OCI-LY3 (cell line): ENCODE measurements at regions not wholly inside any gene's neighbourhood (a gene's known extent, or its start where the extent isn't known, plus 50 kb on each side); places are given as distances from the start of the nearest gene placed in this dataset.

ENCODE experiments used
- H2AFZ ChIP-seq: fragments of 200-600, 300-600 bp; shearing (Covaris generic); 2 replicates; pipeline ENCODE4 v1.6.0; 2014; ENCODE audit warnings: antibody characterized with exemption, low read depth, low read length
- H3K27ac ChIP-seq: fragments of 200-600, 300-600 bp; sonication (generic); 2 replicates; pipeline ENCODE4 v1.5.1; 2014; ENCODE audit warnings: mild to moderate bottlenecking, low read length, moderate library complexity, mixed read lengths
- H3K27me3 ChIP-seq: fragments of 200-600, 300-600 bp; sonication (generic); 2 replicates; pipeline ENCODE4 v1.6.1; 2014; ENCODE audit warnings: low read depth, low read length, mixed read lengths
- H3K36me3 ChIP-seq: fragments of 200-600, 300-600 bp; sonication (generic); replicated peaks from 2 replicates; pipeline ENCODE3; 2014; ENCODE audit warnings: low read depth, low read length, mixed read lengths
- H3K4me1 ChIP-seq: fragments of 300-600, 200-600 bp; sonication (generic); 2 replicates; pipeline ENCODE4 v1.6.1; 2014; ENCODE audit warnings: low read length, mixed read lengths
- H3K4me2 ChIP-seq: fragments of 200-600, 300-600 bp; sonication (generic); 2 replicates; pipeline ENCODE4 v1.6.1; 2014; ENCODE audit warnings: low read length, mixed read lengths
- H3K4me3 ChIP-seq: fragments of 300-600, 200-600 bp; sonication (generic); 2 replicates; pipeline ENCODE4 v1.5.1; 2014; ENCODE audit warnings: antibody characterized with exemption, mild to moderate bottlenecking, low read length, moderate library complexity
- H3K79me2 ChIP-seq: fragments of 300-600, 200-600 bp; shearing (Covaris generic); 2 replicates; pipeline ENCODE4 v1.6.1; 2014; ENCODE audit warnings: mild to moderate bottlenecking, low read length, mixed read lengths
- H3K9ac ChIP-seq: fragments of 300-600, 200-600 bp; shearing (Covaris generic); 2 replicates; pipeline ENCODE4 v1.6.0; 2014; ENCODE audit warnings: mild to moderate bottlenecking, low read length, moderate library complexity
- H3K9me3 ChIP-seq: fragments of 200-600, 300-600 bp; shearing (Covaris generic); 2 replicates; pipeline ENCODE4 v1.6.1; 2014; ENCODE audit warnings: low read length, mixed read lengths; ENCODE audit not compliant: insufficient read depth
- H4K20me1 ChIP-seq: fragments of 200-600, 300-600 bp; sonication (generic); 2 replicates; pipeline ENCODE4 v1.6.1; 2016; ENCODE audit warnings: low read length, mixed read lengths; ENCODE audit not compliant: insufficient read depth
- EZH2phosphoT487 ChIP-seq: fragments of 200-600 bp; shearing (Covaris generic); IDR thresholded peaks from 2 replicates; pipeline ENCODE4 v1.6.1; 2018; ENCODE audit warnings: antibody characterized with exemption, mixed run types, low read depth
- TF ChIP-seq, protein P1 (sequence below): fragments of 200-600, 300-600 bp; sonication (generic); IDR thresholded peaks from 2 replicates; pipeline ENCODE4 v1.5.1; 2014; ENCODE audit warnings: antibody characterized with exemption, low read length, low read depth

DNA sequence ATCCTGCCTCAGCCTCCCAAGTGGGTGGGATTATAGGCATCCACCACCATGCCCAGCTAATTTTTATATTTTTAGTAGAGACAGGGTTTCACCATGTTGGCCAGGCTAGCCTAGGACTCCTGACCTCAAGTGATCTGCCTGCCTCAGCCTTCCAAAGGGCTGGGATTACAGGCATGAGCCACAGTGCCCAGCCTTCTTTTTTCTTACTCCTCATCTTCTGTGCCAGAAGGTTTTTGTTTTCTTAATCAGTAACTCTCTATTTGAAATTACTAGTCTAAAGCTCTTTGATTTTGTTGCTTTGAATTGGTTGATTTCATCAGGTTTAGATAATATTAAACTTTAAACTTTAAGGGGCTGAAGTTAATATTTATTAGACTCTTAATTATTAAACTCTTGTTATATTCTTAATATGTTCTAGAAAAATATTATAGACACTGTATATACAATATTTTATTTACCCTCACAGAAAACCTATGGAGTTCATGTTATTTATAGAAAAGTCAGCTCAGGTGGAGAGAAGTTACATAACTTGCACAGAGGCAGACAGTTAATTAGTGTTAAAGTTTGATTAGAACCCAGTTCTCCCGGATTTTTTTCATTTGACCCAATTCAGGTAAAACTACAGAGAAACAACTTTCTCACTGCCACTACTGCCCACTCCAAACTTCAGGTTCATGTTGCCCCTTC lies 177.4 kb upstream of the SGK1 start:
- Histone ChIP-seq H2AFZ (no peak overlapping the region), H3K9me3 (no peaks in the 10 kb centered on the region), H3K9ac (no peak overlapping the region), H3K27ac (no peak overlapping the region), H3K4me1 (peaks cover 5% of the 10 kb centered on the region; the same call in 1 of the 2 replicates), H3K27me3 (no peaks in the 10 kb centered on the region), H4K20me1 (no peaks in the 10 kb centered on the region), H3K36me3 (no peaks in the 10 kb centered on the region), H3K4me2 (no peak overlapping the region), H3K79me2 (no peaks in the 10 kb centered on the region), H3K4me3 (no peak overlapping the region)
- TF ChIP-seq EZH2phosphoT487 = no peak
- TF ChIP-seq, protein P1, sequence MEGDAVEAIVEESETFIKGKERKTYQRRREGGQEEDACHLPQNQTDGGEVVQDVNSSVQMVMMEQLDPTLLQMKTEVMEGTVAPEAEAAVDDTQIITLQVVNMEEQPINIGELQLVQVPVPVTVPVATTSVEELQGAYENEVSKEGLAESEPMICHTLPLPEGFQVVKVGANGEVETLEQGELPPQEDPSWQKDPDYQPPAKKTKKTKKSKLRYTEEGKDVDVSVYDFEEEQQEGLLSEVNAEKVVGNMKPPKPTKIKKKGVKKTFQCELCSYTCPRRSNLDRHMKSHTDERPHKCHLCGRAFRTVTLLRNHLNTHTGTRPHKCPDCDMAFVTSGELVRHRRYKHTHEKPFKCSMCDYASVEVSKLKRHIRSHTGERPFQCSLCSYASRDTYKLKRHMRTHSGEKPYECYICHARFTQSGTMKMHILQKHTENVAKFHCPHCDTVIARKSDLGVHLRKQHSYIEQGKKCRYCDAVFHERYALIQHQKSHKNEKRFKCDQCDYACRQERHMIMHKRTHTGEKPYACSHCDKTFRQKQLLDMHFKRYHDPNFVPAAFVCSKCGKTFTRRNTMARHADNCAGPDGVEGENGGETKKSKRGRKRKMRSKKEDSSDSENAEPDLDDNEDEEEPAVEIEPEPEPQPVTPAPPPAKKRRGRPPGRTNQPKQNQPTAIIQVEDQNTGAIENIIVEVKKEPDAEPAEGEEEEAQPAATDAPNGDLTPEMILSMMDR = no peak

DNA sequence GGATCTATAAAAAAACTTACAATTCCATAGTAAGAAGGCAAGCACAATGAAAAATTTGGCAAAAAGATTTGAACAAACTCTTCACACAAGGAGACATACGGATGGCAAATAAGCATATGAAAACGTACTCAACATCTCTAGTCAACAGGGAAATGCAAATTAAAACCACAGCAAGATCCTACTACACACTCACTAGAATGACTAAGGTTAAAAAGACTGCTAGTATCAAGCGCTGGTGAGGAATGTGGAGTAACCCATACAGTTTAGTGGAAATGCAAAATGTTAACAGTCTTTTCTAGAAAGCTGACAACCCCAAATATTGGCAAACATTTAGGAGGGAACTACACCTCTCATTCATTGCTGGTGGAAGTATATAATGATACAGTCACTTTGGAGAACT lies 175.9 kb upstream of the SGK1 start:
- H3K9me3 ChIP-seq = no peaks in the 10 kb centered on the region
- no peak overlapping the region for H3K4me2 ChIP-seq
- H3K9ac ChIP-seq = no peak overlapping the region
- TF ChIP-seq EZH2phosphoT487 = no peak
- TF ChIP-seq, protein P1 = no peak
- no peak overlapping the region for H3K27ac ChIP-seq
- no peak overlapping the region for H3K4me3 ChIP-seq
- H3K36me3 ChIP-seq = no peaks in the 10 kb centered on the region
- H3K4me1 ChIP-seq = peaks cover 5% of the 10 kb centered on the region; the same call in 1 of the 2 replicates
- no peaks in the 10 kb centered on the region for H3K27me3 ChIP-seq
- no peak overlapping the region for H2AFZ ChIP-seq
- no peaks in the 10 kb centered on the region for H4K20me1 ChIP-seq
- no peaks in the 10 kb centered on the region for H3K79me2 ChIP-seq

DNA sequence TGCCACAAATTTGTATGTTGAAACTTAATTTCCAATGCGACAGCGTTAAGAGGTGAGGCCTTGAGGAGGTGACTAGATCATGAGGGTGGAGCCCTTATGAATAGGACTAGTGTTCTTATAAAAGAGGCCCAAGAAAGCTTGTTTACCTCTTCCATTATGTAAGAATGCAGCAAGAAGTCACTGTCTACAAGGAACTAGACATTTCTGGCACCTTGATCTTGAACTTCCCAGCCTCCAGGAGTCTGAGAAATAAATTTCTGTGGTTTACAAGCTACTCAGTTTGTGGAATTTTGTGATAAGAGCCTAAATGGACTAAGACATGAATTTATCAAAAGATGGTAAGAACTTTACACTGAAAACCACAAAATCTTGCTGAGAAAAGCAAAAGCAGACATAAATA lies 173.6 kb upstream of the SGK1 start:
- Histone ChIP-seq H3K36me3 (no peaks in the 10 kb centered on the region), H3K4me3 (no peak overlapping the region), H3K79me2 (no peaks in the 10 kb centered on the region), H3K27me3 (no peaks in the 10 kb centered on the region), H2AFZ (no peak overlapping the region), H3K4me1 (peaks cover 5% of the 10 kb centered on the region; the same call in 1 of the 2 replicates), H3K9me3 (no peaks in the 10 kb centered on the region), H3K4me2 (no peak overlapping the region), H3K9ac (no peak overlapping the region), H3K27ac (no peak overlapping the region), H4K20me1 (no peaks in the 10 kb centered on the region)
- no peak for TF ChIP-seq EZH2phosphoT487
- TF ChIP-seq, protein P1 = no peak

DNA sequence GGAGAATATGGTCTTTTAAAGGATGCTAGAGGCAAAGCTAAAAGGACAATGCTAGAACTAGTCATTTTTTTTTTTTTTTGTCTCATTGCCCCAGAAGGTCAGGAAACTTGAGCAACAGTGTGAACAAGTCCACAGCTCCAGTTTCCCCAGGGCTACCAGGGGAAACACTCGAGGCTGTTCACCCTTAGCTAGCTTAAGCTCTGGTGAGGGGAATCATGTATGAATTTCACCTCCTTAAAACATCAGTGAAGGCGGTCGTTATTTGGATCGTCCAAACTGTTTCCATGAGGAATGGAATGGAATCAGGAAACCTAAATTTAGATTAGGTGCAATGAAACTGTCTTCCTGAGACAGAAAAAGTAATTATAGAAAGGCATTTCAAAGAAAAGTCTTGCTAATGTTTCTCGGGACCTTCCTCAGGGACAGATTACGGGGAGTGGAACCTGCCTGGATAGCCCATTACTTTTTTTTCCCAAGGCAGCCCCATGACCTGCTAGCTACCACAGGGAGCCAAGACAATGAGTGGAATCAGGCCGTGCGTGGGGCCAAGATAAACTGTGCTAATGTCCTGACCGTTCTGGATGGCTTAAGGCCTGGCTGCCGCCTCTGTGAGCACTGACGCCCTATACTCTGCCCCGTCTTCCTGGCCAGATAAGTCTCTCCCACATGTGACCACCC lies 164.8 kb upstream of the SGK1 start:
- Histone ChIP-seq H3K9me3 (no peaks in the 10 kb centered on the region), H3K4me2 (no peak overlapping the region), H3K9ac (no peak overlapping the region), H3K27me3 (no peaks in the 10 kb centered on the region), H3K4me3 (no peak overlapping the region), H3K36me3 (no peaks in the 10 kb centered on the region), H2AFZ (no peak overlapping the region), H3K79me2 (no peaks in the 10 kb centered on the region), H3K27ac (no peak overlapping the region), H3K4me1 (no peaks in the 10 kb centered on the region), H4K20me1 (no peaks in the 10 kb centered on the region)
- TF ChIP-seq, protein P1 = no peak
- no peak for TF ChIP-seq EZH2phosphoT487
